Ascending aorta (tissue), 2 donors: ENCODE measurements at regions not wholly inside any gene's neighbourhood (a gene's known extent, or its start where the extent isn't known, plus 50 kb on each side); places are given as distances from the start of the nearest gene placed in this dataset.

Experiments used
- DNase-seq, 2 donors: peaks; one replicate each; pipeline ENCODE4 v3.0.0-alpha.2; 2019; ENCODE audit warnings: low spot score in 2 of 2
- H3K27ac ChIP-seq, 2 donors: fragments of 200-600 bp; sonication (generic); one replicate each; pipeline ENCODE4 v1.5.1; 2016 to 2017; ENCODE audit warnings: mild to moderate bottlenecking in 1 of 2
- H3K27me3 ChIP-seq: fragments of 200-600 bp; sonication (generic); one replicate; pipeline ENCODE4 v1.5.1; 2017
- H3K36me3 ChIP-seq, 2 donors: fragments of 200-600 bp; sonication (generic); one replicate each; pipeline ENCODE4 v1.5.1; 2016
- H3K4me1 ChIP-seq, 2 donors: fragments of 200-600 bp; sonication (generic); one replicate each; pipeline ENCODE4 v1.5.1; 2016 to 2017; ENCODE audit warnings: mild to moderate bottlenecking in 1 of 2
- H3K4me3 ChIP-seq, 2 donors: fragments of 200-600 bp; sonication (generic); one replicate each; pipeline ENCODE4 v1.5.1; 2016 to 2017; ENCODE audit warnings: mild to moderate bottlenecking in 1 of 2
- H3K9me3 ChIP-seq, 2 donors: fragments of 200-600 bp; sonication (generic); one replicate each; pipeline ENCODE4 v1.5.1; 2016
- intact Hi-C: fragments of 100-400 bp; cut with DNase I; formaldehyde crosslinking; loops from one replicate; pipeline ENCODE4 v1.15.1; 2023
- TF ChIP-seq, protein P1 (sequence below), 3 experiments: fragments of 200-600 bp in 2 of 3; fragments of 450-650 bp in 1 of 3; sonication (generic) in 2 of 3; IDR thresholded peaks; one replicate each; pipeline ENCODE4 v1.5.1; 2016 to 2019; ENCODE audit warnings: antibody characterized with exemption in 3 of 3, mild to moderate bottlenecking in 1 of 3, moderate library complexity in 1 of 3

DNA sequence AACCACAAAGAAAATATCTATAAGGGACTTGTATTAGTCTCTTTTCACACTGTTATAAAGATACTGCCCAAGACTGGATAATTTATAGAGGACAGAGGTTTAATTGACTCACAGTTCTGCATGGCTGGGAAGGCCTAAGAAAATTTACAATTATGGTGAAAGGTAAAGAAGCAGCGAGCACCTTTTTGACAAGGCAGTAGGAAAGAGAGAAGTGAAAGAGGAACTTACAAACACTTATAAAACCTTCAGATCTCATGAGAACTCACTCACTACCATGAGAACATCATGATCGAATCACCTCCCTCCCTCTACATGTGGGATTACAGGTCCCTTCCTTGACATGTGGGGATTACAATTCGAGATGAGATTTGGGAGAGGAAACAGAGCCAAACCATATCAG lies 856.0 kb downstream of the TRAM1L1 start:
- intact Hi-C loops, result no loop called here
- TF ChIP-seq, protein P1, sequence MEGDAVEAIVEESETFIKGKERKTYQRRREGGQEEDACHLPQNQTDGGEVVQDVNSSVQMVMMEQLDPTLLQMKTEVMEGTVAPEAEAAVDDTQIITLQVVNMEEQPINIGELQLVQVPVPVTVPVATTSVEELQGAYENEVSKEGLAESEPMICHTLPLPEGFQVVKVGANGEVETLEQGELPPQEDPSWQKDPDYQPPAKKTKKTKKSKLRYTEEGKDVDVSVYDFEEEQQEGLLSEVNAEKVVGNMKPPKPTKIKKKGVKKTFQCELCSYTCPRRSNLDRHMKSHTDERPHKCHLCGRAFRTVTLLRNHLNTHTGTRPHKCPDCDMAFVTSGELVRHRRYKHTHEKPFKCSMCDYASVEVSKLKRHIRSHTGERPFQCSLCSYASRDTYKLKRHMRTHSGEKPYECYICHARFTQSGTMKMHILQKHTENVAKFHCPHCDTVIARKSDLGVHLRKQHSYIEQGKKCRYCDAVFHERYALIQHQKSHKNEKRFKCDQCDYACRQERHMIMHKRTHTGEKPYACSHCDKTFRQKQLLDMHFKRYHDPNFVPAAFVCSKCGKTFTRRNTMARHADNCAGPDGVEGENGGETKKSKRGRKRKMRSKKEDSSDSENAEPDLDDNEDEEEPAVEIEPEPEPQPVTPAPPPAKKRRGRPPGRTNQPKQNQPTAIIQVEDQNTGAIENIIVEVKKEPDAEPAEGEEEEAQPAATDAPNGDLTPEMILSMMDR (IDR thresholded peaks at IDR 0.05), result no peak
- no peaks in the 10 kb centered on the region for H3K36me3 ChIP-seq
- H3K4me1 ChIP-seq, result no peaks in the 10 kb centered on the region
- H3K9me3 ChIP-seq, result no peaks in the 10 kb centered on the region
- DNase-seq, result no peak
- no peak overlapping the region for H3K4me3 ChIP-seq
- no peaks in the 10 kb centered on the region for H3K27me3 ChIP-seq
- H3K27ac ChIP-seq, result no peak overlapping the region

DNA sequence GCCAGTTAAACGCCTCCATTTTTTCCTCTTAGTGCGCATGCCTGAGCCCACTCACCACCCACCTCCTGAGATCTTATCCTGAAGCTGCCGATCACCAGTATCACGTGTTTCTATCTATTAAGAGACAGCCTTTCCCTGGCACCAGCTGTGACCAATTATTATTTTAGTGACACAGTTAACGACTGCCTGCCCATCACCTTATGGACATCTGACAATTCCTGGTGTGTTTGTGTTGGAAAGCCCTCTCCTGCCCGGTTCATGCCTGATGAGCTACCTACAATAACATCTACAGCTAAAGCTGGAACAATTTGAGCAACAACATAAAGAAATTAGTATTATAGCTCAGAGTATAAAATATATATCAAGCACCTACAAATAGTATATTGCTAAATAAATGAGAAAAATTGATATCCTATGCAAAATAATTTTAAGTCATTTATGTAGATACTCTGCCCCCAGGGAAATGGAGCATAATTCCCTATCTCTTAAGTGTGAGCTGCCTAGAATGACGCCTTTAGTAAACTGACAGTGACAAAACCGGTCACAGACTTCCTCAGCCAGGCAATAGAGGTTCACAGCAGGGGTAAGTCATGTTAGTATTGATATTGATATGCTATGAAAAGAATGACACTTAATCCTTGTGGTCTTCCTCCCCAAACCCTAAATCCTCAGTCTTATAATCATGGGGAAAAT lies 862.2 kb downstream of the TRAM1L1 start:
- Histone ChIP-seq H3K36me3 (no peaks in the 10 kb centered on the region), H3K4me1 (no peaks in the 10 kb centered on the region)

DNA sequence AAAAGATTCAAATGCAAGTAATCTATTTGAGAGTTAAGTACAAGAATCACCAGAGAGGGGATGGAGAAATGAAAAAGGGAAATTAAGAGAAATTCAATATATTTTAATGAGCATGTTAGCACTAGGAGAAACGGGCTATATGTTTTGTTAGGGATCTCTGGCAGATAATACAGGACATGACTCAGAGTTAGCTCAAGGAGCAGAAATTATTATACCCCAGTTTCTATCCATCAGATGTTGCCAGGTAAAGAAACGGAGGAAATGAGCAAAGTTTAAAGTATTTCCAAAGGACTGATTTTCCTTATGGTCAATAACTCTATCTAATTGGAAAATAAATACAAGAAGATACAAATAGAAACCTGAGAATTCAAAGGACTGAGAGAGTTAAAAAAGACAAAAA lies 867.6 kb downstream of the TRAM1L1 start:
- no peaks in the 10 kb centered on the region for H3K36me3 ChIP-seq
- H3K27ac ChIP-seq, result no peak overlapping the region
- no peaks in the 10 kb centered on the region for H3K4me1 ChIP-seq
- TF ChIP-seq, protein P1 (IDR thresholded peaks at IDR 0.05), result no peak
- DNase-seq, result no peak
- no peaks in the 10 kb centered on the region for H3K9me3 ChIP-seq
- no peak overlapping the region for H3K4me3 ChIP-seq
- H3K27me3 ChIP-seq, result no peaks in the 10 kb centered on the region
- intact Hi-C loops, result no loop called here

More for the DNA sequence above, 862.2 kb downstream of the TRAM1L1 start:
- DNase-seq, result no peak
- Histone ChIP-seq H3K4me3 (no peak overlapping the region), H3K9me3 (no peaks in the 10 kb centered on the region), H3K27ac (no peak overlapping the region), H3K27me3 (no peaks in the 10 kb centered on the region)
- intact Hi-C loops, result no loop called here
- TF ChIP-seq, protein P1 (IDR thresholded peaks at IDR 0.05), result no peak

DNA sequence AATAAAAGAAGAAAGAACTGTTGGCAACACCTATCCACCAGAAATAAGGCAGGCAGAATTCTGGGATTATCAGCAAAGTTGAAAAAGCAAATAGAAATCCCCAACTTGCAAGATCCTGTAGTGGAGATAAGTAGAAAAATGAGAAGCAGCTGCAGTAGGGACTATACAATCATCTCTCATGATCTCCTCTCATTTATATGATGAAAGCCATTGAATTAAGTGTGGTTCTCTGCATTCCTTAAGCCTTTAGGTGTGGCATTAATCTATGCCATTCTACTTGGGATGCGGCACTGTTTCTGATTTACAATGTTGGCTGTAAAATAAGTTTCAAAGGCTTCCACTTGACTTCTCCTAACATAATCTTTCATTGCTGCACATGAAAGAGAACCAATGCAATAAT lies 869.8 kb downstream of the TRAM1L1 start:
- Histone ChIP-seq H3K27me3 (no peaks in the 10 kb centered on the region), H3K36me3 (no peaks in the 10 kb centered on the region), H3K27ac (no peak overlapping the region), H3K4me1 (no peaks in the 10 kb centered on the region), H3K4me3 (no peak overlapping the region), H3K9me3 (no peaks in the 10 kb centered on the region)
- no peak for DNase-seq
- TF ChIP-seq, protein P1 (IDR thresholded peaks at IDR 0.05), result no peak
- intact Hi-C loops, result no loop called here

DNA sequence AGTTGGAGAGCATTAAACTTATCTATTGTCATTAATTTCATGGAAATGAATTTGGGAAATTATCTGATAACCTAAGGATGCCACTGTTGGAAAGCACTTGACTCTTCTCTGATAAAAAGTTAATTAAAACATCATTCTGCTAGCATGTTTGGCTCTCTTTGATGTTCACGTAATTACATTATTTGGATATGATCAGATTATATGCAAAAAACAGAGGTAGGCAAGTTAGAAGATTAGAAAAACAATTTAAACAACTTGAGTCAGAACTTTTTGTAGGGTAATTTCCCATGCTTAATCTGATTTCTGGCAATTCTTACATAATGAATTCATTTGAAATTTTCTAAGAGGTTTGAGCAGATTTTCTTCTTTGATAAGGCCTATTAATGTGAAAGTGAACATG lies 882.9 kb downstream of the TRAM1L1 start:
- H3K4me1 ChIP-seq, result no peaks in the 10 kb centered on the region
- no peak overlapping the region for H3K27ac ChIP-seq
- TF ChIP-seq, protein P1 (IDR thresholded peaks at IDR 0.05), result no peak
- intact Hi-C loops, result no loop called here
- no peak for DNase-seq
- no peaks in the 10 kb centered on the region for H3K9me3 ChIP-seq
- H3K27me3 ChIP-seq, result no peaks in the 10 kb centered on the region
- H3K36me3 ChIP-seq, result no peaks in the 10 kb centered on the region
- no peak overlapping the region for H3K4me3 ChIP-seq
